Embryonic facial prominence (tissue), 1 donor: ENCODE measurements at regions not wholly inside any gene's neighbourhood (a gene's known extent, or its start where the extent isn't known, plus 50 kb on each side); places are given as distances from the start of the nearest gene placed in this dataset.

ENCODE experiments used
- DNase-seq: peaks from one replicate; pipeline ENCODE4 v3.0.0-alpha.2; 2016; ENCODE audit errors: extremely low spot score

- no peak for DNase-seq
These were observed 489.1 kb upstream of the INTU start for GRCh38 chr4:127143460-127144195.

- DNase-seq, result no peak
These were observed 487.7 kb upstream of the INTU start for GRCh38 chr4:127145006-127145540.

- no peak for DNase-seq
These were observed 484.6 kb upstream of the INTU start for GRCh38 chr4:127148165-127148564.

DNA sequence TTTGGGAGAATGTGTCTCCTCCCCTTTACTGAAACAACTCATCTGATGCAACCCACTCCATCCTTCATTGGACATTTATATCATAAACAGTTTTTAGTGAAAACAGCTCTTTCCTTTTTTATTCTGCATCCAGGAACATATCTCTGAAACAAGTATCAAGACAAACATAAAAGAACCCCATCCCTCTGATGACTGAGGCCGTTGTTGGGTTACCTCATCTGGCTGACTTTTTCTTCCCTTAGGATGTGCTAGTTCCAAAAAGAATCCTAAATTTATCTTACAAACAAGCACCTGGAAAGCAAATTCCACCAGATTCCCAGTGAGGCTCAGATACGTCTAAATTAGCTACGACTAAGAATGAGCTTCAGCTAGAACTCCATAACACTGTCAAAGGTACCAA, 483.7 kb upstream of the INTU start:
- no peak for DNase-seq

DNA sequence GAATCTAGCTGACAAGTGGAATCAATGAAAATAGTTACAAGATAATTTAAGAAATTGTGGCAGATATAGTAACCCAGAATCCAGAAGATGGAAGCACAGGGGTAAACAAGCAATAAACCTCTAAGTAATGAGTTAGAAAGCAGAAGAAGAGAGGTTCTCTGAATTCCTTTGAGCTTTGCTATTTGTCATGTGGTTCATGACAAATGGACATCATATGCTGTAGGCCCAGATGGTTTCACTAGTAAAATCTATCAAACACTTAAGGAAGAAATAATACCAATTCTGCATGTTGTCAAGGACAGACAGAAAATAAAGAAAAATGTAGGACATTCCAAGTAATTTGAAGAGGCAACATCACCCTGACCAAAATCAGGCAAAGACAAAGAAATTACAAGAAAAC, 480.8 kb upstream of the INTU start:
- DNase-seq, result no peak

GRCh38 chr4:127155116-127155515, 477.6 kb upstream of the INTU start:
- DNase-seq, result no peak

DNA sequence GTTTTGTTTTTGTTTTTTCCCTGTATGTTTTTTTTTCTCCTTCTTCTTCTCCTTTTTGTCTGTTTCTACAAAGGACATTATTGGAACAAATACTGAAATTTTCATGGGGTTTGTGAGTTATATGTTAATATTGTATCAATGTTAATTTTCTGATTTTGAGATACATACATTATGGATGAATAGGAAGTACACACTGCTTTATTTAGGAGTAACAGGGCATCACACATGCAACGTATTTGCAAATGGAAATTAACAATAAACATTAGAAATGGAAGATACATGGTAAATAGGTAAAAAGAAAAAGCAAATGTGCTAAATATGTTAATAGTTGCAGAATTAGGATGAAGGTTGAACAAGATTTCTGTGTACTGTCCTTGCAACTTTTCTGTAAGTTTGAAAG, 477.2 kb upstream of the INTU start:
- DNase-seq, result no peak

DNA sequence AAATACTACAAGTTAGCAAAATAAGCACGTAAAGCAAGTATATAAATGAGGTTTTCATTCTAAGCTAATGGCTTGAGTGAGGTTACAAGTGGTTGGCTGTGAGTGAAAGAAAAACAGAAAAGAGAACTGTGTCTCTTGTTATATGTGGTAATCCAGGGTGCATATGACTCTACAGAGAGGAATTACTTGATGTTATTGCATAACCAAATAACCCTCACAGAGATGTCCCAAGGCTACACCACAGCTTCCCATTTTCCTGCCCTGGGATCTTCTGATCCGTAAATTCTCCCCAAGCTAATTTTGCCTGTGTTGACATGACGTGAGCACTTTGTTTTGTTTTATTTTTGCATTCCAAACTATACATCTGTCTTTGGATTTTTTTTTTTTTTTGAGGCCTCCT, 470.0 kb upstream of the INTU start:
- DNase-seq, result no peak

- DNase-seq, result no peak
These were observed 466.8 kb upstream of the INTU start for GRCh38 chr4:127165971-127166370.

- no peak for DNase-seq
These were observed 458.6 kb upstream of the INTU start for GRCh38 chr4:127174201-127174600.

DNA sequence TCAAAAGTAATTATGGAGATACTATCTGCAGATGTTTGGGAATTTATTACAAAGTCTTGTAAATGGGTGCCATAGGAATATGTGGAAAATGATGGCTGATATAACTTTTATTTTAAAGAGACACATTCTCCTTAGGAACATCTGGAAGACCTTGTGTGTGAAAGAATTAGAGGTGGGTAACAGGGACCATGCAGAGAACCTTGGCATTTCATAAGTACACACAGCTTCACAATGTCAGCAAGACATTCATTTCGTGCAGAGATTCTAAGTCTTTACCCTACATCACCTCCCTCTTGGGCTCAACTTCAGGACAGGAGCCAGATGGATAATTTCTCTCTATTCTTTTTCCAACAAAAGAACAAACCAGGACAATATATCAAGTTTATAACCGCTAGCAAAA, 458.1 kb upstream of the INTU start:
- DNase-seq, result no peak

DNA sequence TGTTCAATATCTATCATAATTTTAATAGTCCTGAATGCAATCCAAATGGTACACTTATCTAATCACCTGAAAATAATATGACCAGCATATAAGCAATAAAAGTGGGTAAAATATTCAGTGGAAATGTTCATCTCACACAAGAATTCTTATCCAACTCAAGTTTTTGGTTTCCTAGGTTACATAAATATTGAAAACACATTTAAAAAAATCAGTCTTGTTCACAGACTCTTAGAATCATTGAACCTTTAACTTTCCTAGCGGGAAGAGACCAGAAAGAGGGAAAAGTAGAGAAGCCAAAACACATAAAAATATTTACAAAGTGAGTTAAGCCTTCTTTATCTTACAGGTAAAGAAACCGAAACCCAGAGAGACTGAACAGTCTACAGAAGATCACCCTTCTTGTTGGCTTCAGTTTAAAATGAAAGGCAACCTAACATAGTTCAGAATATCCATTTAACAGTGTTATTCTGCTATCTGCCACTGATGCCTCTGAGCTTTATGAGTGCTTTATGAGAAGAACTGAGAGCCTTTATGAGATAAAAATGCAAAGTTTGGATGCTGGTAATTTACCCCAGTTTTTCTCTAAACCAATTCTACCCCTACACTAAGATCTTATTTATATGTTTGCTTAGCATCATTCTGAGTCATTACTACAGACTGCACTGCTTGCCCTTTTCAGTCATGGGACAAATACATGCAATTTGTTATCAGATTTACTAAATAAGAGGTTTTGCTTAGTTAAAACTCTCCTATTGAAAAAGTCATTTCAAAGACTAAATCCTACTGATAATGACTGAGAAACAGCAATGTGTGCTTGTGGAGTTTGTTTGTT, 453.3 kb upstream of the INTU start:
- DNase-seq, result peak; percentile 29

- DNase-seq, result no peak
These were observed 451.8 kb upstream of the INTU start for GRCh38 chr4:127181001-127181400.

DNA sequence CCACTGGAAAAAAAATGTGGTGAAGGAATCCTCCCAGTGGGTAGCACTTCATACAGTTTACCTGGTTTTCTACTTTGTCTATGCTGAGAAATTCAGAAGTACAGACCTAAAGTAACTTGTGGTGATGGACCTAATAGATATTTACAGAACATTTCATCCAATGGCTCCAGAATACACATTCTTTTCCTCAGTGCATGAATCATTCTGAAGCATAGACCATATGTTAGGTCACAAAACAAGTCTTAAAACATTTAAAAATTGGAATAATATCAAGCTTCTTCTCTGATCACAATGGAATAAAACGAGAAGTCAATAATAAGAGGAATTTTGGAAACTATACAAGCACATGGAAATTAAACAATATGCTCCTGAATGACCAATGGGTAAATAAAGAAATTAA, 450.1 kb upstream of the INTU start:
- no peak for DNase-seq

- DNase-seq, result no peak
These were observed 443.9 kb upstream of the INTU start for GRCh38 chr4:127188847-127189246.

- DNase-seq, result no peak
These were observed 438.5 kb upstream of the INTU start for GRCh38 chr4:127194281-127194680.

- no peak for DNase-seq
These were observed 436.0 kb upstream of the INTU start for GRCh38 chr4:127196655-127197352.

- DNase-seq, result no peak
These were observed 429.1 kb upstream of the INTU start for GRCh38 chr4:127203562-127204200.

DNA sequence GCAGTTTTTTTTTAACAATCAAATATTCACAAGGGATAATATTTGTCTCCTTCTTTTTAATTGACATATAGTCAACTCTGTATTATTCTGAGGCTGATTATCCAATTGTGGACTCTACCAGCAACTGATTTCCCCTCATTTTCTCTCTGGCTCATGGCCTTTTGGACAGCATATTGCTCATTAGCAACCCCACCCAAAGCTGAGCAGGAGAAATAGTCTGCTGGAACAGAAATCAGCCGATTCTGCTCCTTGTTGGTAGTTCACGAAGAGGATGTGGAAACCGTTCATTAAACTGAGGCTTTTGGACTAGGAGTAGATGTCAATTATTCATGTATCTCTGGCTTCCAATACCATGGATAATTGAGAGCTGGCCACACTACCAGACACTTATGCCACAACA, 428.4 kb upstream of the INTU start:
- DNase-seq, result no peak

GRCh38 chr4:127209580-127210095, 423.1 kb upstream of the INTU start:
- DNase-seq, result no peak

DNA sequence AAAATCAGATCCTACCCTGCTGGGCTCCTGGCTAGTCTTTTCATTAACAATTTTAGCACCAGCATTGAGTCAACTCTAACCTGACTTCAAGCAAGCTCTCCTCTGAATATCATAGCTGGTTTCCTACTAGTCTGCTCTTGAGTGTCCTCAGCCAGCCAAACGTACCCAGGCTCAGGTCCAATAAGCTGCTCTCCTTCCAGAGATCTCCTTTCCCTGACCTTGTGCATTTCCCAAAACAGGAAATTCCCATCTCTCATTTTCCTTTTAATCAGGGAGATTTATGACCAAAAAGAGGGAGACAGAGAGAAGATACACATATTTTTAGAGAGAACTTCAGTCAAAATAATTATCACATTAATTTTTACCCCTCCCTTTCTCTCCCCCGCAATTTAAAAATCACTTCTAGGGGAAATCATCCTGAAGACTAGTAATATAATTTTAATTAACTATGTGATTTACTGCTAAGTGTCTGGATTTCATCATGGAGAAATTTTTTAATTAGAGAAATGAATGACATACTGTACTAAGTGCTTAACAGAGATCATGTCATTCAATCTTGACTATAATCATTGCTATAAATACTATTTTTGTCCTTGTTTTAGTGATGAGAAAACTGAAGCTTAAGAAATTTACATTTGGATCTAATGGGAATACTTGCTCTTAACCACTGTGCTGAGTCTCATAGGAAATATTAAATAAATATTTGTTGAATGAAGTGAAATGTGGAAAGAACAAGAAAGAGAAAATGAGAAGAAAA, 421.7 kb upstream of the INTU start:
- DNase-seq, result no peak
